ENCODE measurements at regions not wholly inside any gene's neighbourhood (a gene's known extent, or its start where the extent isn't known, plus 50 kb on each side); places are given as distances from the start of the nearest gene placed in this dataset.
"Not testable (repeated sequence)": the region's sequence is repeated elsewhere in the genome, so short reads cannot be mapped to it uniquely, and the experiment has no call there.

DNA sequence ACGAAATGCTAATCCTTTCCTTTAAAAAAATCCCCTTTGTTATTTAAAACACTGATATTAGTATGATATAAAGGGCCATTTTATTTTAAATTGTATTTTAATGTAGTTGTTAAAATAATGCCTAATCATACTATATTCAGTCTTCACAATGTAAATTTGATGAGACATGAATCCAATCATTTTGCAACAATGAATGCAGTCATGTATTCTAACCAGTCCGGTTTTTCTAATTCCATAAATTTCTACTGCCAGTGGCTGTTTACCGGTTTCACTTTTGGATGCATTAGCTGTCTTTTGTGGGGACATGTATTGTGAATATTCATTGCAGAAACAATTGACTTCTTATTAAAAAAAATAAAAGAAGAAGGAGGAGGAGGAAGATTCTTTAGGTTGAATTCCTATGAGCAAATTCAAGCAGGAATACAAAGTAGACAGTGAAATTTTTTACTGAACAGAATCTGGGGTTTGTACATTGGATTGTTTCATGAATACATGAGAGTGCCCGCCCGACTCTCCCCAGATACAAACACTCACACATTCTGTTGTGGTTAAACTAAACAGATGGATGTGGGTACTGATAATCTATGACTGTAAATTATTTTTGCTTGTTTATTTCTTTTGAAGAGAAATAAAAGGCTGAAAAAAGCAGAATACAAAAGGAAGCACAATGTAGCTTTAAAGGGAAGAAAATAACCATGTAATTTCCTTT, 624.8 kb upstream of the PTBP2 start:
- no peak for DNase-seq

- no peak for DNase-seq
These were observed 617.1 kb upstream of the PTBP2 start for GRCh38 chr1:96104506-96104905.

GRCh38 chr1:96104906-96105305, 616.7 kb upstream of the PTBP2 start:
- no peak for DNase-seq

DNA sequence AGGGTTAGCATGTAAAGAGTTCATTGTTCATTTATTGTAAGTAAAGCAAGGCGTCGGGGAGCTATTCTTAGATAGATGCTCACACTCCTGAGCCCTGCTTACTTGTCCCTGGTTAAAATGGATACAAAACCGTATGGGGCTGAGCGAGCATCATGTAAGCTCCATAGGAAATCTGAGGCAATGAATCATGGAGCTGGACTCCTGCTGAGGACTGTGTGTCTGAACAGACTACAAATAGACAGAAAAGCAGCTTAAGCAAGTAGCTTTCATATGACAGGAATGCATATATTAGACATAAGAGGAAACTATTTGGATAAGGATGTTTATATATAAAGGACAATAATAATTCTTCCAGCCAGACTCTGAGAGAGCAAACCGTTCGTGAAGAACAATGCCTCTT, 604.9 kb upstream of the PTBP2 start:
- no peak for DNase-seq

DNA sequence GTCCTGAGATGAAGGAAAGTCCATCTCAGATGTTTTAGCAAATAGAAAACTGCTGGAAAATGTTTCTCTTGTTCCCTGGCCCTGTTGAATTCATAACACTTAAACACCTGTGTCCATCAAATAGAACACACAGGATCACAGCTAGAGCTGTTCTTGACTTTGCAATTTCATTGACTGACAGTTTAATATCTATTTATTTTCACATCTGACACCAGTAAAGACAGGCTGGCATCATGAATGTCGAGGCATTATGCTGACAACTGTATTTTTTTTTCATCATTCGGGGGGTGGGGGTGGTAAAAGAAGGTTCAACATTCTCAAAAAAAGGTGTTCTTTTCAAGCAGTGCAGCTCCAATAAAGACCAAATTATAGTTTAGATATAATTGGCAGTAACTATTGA, 591.2 kb upstream of the PTBP2 start:
- no peak for DNase-seq

- no peak for DNase-seq
These were observed 576.9 kb upstream of the PTBP2 start for GRCh38 chr1:96144636-96145035.

DNA sequence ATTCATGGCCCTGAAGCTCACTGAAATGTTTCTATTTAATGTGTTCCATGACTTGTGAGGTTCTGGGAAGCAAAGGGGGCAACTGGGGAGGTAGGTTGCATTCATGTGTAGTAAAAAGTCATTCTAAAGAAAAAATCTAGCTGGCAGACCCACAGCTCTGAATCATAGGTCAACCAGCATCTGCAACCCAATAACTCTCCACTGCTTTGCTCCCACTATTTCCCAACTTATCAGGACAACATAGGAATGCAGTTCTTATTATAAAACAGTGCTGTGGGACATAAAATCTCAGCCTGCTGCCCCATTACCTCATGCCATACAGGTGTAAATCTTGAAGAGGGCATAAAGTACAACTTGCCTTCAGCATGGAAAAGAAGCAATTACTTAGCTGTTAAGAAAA, 576.1 kb upstream of the PTBP2 start:
- no peak for DNase-seq

GRCh38 chr1:96152957-96153356, 568.6 kb upstream of the PTBP2 start:
- DNase-seq: not testable (repeated sequence)

- no peak for DNase-seq
These were observed 564.5 kb upstream of the PTBP2 start for GRCh38 chr1:96157101-96157500.

DNA sequence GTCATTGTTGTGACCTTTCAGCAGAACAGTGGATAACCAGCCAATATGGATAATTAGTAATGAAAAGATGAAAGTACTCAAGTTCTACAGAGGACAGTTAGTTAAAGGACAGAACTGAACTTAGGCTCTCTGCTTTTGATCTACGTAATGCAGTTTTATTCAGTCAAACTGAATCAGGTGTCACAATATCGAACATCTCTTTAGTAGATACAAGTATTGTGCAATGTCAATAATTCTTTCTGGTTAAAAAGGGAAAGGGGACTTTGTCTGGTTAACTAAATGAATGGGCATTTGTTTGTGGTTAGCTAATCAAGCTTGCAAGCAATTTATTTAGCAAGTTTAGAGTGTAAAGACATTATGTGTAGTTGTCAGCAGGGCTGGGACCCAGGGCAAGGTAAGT, 562.2 kb upstream of the PTBP2 start:
- DNase-seq: no peak

GRCh38 chr1:96164053-96164452, 557.5 kb upstream of the PTBP2 start:
- no peak for DNase-seq

- no peak for DNase-seq
These were observed 543.5 kb upstream of the PTBP2 start for GRCh38 chr1:96178053-96178452.

DNA sequence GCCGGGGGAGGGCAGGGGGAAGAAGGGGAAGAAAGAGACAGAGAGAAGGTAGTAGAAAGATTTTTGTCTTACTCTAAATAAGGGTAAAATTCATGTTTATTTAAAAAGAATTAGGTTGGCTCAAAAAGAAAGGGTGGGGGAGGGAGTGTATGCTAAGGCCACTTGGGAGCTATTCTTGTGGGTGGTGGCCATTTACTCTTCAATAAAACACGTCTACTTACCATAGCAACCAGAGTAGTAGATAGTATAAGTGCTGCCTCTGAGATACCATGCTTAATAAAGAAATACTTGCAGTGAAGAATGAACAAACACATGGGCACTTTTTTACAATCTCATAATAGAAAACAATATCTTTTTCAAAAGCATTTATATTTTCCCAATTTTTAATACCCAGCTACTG, 538.1 kb upstream of the PTBP2 start:
- no peak for DNase-seq

- DNase-seq: no peak
These were observed 537.7 kb upstream of the PTBP2 start for GRCh38 chr1:96183928-96184327.

- no peak for DNase-seq
These were observed 536.4 kb upstream of the PTBP2 start for GRCh38 chr1:96185181-96185580.

DNA sequence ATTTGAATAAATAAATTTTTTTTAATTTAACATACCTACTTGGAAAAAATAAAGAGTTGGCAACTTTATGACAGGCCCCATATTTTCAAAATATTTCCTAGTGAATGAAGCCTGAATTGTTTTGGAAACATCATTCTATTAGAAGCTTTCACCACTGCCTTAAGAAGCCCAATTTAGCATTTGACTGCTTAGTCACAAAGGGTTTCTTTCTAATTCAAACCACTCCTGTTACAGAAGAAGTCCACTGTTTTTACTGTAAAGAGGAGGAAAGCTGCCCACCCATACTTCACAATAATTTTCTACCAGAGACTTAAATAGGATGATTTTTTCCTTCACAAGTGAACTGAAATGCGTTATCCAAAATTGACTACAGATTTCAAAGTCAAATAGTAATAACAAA, 534.6 kb upstream of the PTBP2 start:
- DNase-seq: no peak

GRCh38 chr1:96191165-96191564, 530.4 kb upstream of the PTBP2 start:
- no peak for DNase-seq

DNA sequence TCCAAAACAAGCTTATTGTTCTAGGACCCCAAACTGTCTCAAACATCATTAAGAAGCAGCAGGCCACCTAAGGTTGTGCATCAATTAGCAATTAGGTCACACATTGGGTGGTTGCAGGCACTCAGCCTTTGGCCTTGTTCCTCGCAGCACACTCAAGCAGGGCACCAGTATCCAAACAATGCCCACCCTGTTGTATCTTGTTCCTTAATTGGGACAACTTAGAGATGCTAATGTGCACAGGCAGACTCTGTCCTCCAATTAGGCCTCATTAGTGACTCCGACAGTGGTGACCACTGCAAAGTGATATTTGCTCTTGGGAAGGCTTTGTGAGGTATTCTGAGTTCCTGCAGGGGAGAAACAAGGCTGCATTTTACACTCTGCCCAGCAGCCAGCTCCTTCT, 515.1 kb upstream of the PTBP2 start:
- DNase-seq: no peak

DNA sequence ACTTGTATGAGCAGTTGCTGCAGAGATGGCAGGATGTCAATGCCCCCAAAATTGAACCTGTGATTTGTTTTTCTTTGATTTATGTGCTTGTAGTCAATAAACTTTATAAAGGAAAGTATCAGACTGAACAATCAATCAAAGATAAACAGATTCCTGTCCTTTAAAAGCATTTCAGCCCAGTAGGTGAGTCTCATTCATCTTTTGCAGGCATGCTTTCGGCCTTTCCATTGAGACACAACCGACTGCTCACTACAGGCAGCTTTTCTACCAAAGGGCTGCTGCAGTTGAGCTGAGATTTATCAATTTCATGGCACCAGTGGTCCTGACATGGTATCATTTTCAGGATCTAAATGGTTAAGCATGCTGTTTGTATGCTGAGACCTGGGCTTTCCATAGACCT, 513.6 kb upstream of the PTBP2 start:
- DNase-seq: no peak

GRCh38 chr1:96208428-96208827, 513.2 kb upstream of the PTBP2 start:
- no peak for DNase-seq

DNA sequence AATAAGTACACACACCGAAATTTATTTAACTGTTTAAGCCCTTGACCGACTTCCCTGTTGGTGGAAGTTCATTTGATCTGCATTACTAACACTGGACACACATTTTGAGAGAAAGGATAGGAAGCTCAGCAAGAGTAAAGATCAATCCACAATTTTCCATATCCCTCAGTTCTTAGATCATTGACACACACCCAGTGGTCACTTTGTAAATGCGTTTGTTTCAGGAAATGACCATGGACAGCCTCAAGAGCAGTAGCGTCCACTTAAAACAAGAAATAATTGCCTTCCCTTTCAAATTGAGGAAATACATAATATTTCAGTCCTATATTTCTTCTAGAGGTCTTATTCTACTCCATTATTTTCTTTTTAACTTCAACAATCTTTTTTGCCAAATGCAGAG, 511.5 kb upstream of the PTBP2 start:
- no peak for DNase-seq

DNA sequence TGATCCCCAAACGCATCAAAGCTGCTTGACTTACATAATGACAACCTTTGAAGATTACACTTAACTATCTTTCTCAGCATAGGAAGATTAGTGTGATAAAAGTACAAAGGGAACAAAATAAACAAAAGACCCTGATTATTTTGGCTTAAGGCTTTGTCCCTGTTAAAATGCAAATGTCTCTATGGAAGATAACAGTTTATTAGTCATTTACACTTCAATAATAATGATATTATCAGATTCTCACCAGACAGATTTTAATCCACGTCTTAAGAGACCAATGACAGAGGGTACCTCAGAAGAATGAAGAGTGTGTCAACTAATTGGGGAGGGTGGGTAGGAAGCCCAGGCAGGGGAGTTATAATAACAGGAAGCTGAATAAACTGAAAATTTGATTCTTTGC, 510.4 kb upstream of the PTBP2 start:
- no peak for DNase-seq

DNA sequence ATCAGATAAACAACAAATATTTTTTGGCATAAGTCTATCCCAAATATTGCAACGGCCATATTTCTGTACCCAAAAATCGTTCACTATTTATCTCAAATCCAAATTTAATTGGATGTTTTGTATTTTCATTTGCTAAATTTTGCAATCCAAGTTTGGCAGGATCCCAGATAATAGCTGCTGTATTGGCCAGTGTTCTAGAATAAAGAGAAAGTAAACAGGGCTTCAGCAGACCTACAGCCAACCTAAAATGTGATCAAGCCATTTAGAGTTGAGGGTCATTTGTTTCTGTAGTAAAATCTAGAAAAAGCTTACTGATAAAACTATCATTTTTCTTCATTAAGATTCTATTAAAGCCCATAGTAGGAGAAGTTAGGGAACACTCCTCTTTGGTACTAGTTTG, 506.6 kb upstream of the PTBP2 start:
- DNase-seq: no peak

GRCh38 chr1:96220651-96221050, 500.9 kb upstream of the PTBP2 start:
- DNase-seq: peak; percentile 6

- no peak for DNase-seq
These were observed 498.9 kb upstream of the PTBP2 start for GRCh38 chr1:96222701-96223100.

GRCh38 chr1:96224229-96224628, 497.4 kb upstream of the PTBP2 start:
- not testable (repeated sequence) for DNase-seq

Measured in NCI-H2029 treated with DMSO at 0.1 percent for 48 hours (cell line).